Colonic mucosa (tissue), 4 donors: ENCODE measurements at regions not wholly inside any gene's neighbourhood (a gene's known extent, or its start where the extent isn't known, plus 50 kb on each side); places are given as distances from the start of the nearest gene placed in this dataset.

Experiments used
- DNase-seq: peaks from one replicate; pipeline ENCODE4 v3.0.0-alpha.2; 2020
- H3K27ac ChIP-seq: fragments of 200-600 bp; one replicate; pipeline ENCODE4 v1.8.0; 2021
- H3K27me3 ChIP-seq: fragments of 200-600 bp; one replicate; pipeline ENCODE4 v1.8.0; 2021
- H3K36me3 ChIP-seq: fragments of 200-600 bp; one replicate; pipeline ENCODE4 v1.8.0; 2021
- H3K4me1 ChIP-seq: fragments of 200-600 bp; one replicate; pipeline ENCODE4 v1.8.0; 2021; ENCODE audit warnings: mild to moderate bottlenecking
- H3K4me3 ChIP-seq: fragments of 200-600 bp; one replicate; pipeline ENCODE4 v1.8.0; 2021
- H3K9ac ChIP-seq, 2 donors: one replicate each; pipeline ENCODE4 v1.7.0; 2013; ENCODE audit warnings: control low read depth in 2 of 2, low read depth in 2 of 2, low read length in 2 of 2
- H3K9me3 ChIP-seq: fragments of 200-600 bp; one replicate; pipeline ENCODE4 v1.8.0; 2021
- intact Hi-C: fragments of 100-400 bp; cut with DNase I; formaldehyde crosslinking; loops from one replicate; pipeline ENCODE4 v1.14.1; 2022
- TF ChIP-seq, protein P1 (sequence below): fragments of 200-600 bp; IDR thresholded peaks from one replicate; pipeline ENCODE4 v1.8.0; 2022; ENCODE audit warnings: antibody characterized with exemption, mild to moderate bottlenecking
- donor health status: healthy.
- donor health status: DM: no; HTN: no; CAD: no.
- donor health status: DM: no; HTN: no; CAD: no.

GRCh38 chr5:34535944-34536623 lies 120.0 kb upstream of the RAI14 start:
- Histone ChIP-seq H3K9ac (no peak overlapping the region), H3K27ac (no peak overlapping the region)
- intact Hi-C loops, result loop anchor here (10.0 kb wide), 1 partner anchor 299 kb away; the partner anchor contains the start of gene TTC23L

GRCh38 chr5:34536699-34537098 lies 119.4 kb upstream of the RAI14 start:
- no peaks in the 10 kb centered on the region for H3K36me3 ChIP-seq
- intact Hi-C loops, result loop anchor here (10.0 kb wide), 1 partner anchor 298 kb away; the partner anchor contains the start of gene TTC23L
- no peak overlapping the region for H3K27ac ChIP-seq
- no peak overlapping the region for H3K9ac ChIP-seq
- H3K4me3 ChIP-seq, result no peak overlapping the region
- no peaks in the 10 kb centered on the region for H3K27me3 ChIP-seq
- TF ChIP-seq, protein P1, sequence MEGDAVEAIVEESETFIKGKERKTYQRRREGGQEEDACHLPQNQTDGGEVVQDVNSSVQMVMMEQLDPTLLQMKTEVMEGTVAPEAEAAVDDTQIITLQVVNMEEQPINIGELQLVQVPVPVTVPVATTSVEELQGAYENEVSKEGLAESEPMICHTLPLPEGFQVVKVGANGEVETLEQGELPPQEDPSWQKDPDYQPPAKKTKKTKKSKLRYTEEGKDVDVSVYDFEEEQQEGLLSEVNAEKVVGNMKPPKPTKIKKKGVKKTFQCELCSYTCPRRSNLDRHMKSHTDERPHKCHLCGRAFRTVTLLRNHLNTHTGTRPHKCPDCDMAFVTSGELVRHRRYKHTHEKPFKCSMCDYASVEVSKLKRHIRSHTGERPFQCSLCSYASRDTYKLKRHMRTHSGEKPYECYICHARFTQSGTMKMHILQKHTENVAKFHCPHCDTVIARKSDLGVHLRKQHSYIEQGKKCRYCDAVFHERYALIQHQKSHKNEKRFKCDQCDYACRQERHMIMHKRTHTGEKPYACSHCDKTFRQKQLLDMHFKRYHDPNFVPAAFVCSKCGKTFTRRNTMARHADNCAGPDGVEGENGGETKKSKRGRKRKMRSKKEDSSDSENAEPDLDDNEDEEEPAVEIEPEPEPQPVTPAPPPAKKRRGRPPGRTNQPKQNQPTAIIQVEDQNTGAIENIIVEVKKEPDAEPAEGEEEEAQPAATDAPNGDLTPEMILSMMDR, result no peak
- no peaks in the 10 kb centered on the region for H3K4me1 ChIP-seq
- DNase-seq, result no peak
- no peaks in the 10 kb centered on the region for H3K9me3 ChIP-seq

More at GRCh38 chr5:34535944-34536623, 120.0 kb upstream of the RAI14 start:
- Histone ChIP-seq H3K36me3 (no peaks in the 10 kb centered on the region), H3K9me3 (no peaks in the 10 kb centered on the region), H3K4me3 (no peak overlapping the region), H3K4me1 (no peaks in the 10 kb centered on the region), H3K27me3 (no peaks in the 10 kb centered on the region)
- TF ChIP-seq, protein P1, result no peak
- DNase-seq, result no peak

GRCh38 chr5:34538026-34538672 lies 118.0 kb upstream of the RAI14 start:
- DNase-seq, result no peak
- no peaks in the 10 kb centered on the region for H3K27me3 ChIP-seq
- no peaks in the 10 kb centered on the region for H3K36me3 ChIP-seq
- no peaks in the 10 kb centered on the region for H3K9me3 ChIP-seq
- intact Hi-C loops, result loop anchor here (10.0 kb wide), 1 partner anchor 297 kb away; the partner anchor contains the start of gene TTC23L
- H3K4me3 ChIP-seq, result no peak overlapping the region
- no peaks in the 10 kb centered on the region for H3K4me1 ChIP-seq
- no peak overlapping the region for H3K27ac ChIP-seq
- TF ChIP-seq, protein P1, result no peak
- H3K9ac ChIP-seq, result no peak overlapping the region

- intact Hi-C loops, result loop anchor here (10.0 kb wide), 1 partner anchor 296 kb away; the partner anchor contains the start of gene TTC23L
Observed at GRCh38 chr5:34539183-34539582, 116.9 kb upstream of the RAI14 start.

GRCh38 chr5:34541067-34541466 lies 115.1 kb upstream of the RAI14 start:
- Histone ChIP-seq H3K36me3 (no peaks in the 10 kb centered on the region), H3K9me3 (no peaks in the 10 kb centered on the region), H3K27me3 (no peaks in the 10 kb centered on the region), H3K4me1 (no peaks in the 10 kb centered on the region), H3K4me3 (no peak overlapping the region), H3K9ac (no peak overlapping the region), H3K27ac (no peak overlapping the region)
- DNase-seq, result no peak
- TF ChIP-seq, protein P1, result no peak
- intact Hi-C loops, result no loop called here

More at GRCh38 chr5:34539183-34539582, 116.9 kb upstream of the RAI14 start:
- Histone ChIP-seq H3K9me3 (no peaks in the 10 kb centered on the region), H3K36me3 (no peaks in the 10 kb centered on the region), H3K4me1 (no peaks in the 10 kb centered on the region), H3K27ac (no peak overlapping the region), H3K9ac (no peak overlapping the region), H3K27me3 (no peaks in the 10 kb centered on the region), H3K4me3 (no peak overlapping the region)
- TF ChIP-seq, protein P1, result no peak
- no peak for DNase-seq
